Neuronal stem cell (in vitro differentiated cells): ENCODE measurements at regions not wholly inside any gene's neighbourhood (a gene's known extent, or its start where the extent isn't known, plus 50 kb on each side); places are given as distances from the start of the nearest gene placed in this dataset.
"Not testable (repeated sequence)": the region's sequence is repeated elsewhere in the genome, so short reads cannot be mapped to it uniquely, and the experiment has no call there.

Experiments
- DNase-seq: peaks from one replicate; pipeline ENCODE4 v3.0.0-alpha.2; 2013; ENCODE audit warnings: low spot score
- H2AFZ ChIP-seq: one replicate; pipeline ENCODE4 v1.6.1; 2013; ENCODE audit warnings: mild to moderate bottlenecking, low read length, inconsistent platforms
- H2AK5ac ChIP-seq: 2 replicates; pipeline ENCODE4 v1.6.1; 2013; ENCODE audit warnings: low read depth, mild to moderate bottlenecking, inconsistent platforms, low read length, moderate library complexity, mixed read lengths
- H2BK120ac ChIP-seq: 2 replicates; pipeline ENCODE4 v1.6.1; 2013; ENCODE audit warnings: low read depth, mild to moderate bottlenecking, inconsistent platforms, low read length, moderate library complexity, mixed read lengths
- H2BK12ac ChIP-seq: one replicate; pipeline ENCODE4 v1.6.1; 2013; ENCODE audit warnings: low read length, inconsistent platforms
- H2BK15ac ChIP-seq: 2 replicates; pipeline ENCODE4 v1.6.1; 2013; ENCODE audit warnings: mild to moderate bottlenecking, low read length, inconsistent platforms, mixed read lengths
- H2BK5ac ChIP-seq: one replicate; pipeline ENCODE4 v1.6.1; 2013; ENCODE audit warnings: inconsistent platforms, mild to moderate bottlenecking, low read length, moderate library complexity
- H3K14ac ChIP-seq: one replicate; pipeline ENCODE4 v1.6.1; 2013; ENCODE audit warnings: low read length, inconsistent platforms
- H3K18ac ChIP-seq: 2 replicates; pipeline ENCODE4 v1.6.1; 2013; ENCODE audit warnings: low read length, inconsistent platforms
- H3K23ac ChIP-seq: 2 replicates; pipeline ENCODE4 v1.6.1; 2013; ENCODE audit warnings: low read depth, mild to moderate bottlenecking, mixed read lengths, low read length, inconsistent platforms; ENCODE audit not compliant: poor library complexity
- H3K27ac ChIP-seq: replicated peaks from 3 replicates; pipeline ENCODE4 v1.5.1; 2013; ENCODE audit warnings: low read length, inconsistent platforms
- H3K27me3 ChIP-seq, 3 experiments: 2 replicates each; pipeline ENCODE4 v1.6.1; 2013; ENCODE audit warnings: low read length in 3 of 3, mild to moderate bottlenecking in 2 of 3, inconsistent platforms in 1 of 3, low read depth in 1 of 3, mixed read lengths in 1 of 3, moderate library complexity in 1 of 3; ENCODE audit not compliant: control insufficient read depth in 3 of 3, insufficient read depth in 3 of 3
- H3K36me3 ChIP-seq, 2 donors: replicated peaks in 1 of 2; 2 replicates each; pipeline ENCODE4 v1.6.1; 2013; ENCODE audit warnings: low read length in 2 of 2; ENCODE audit not compliant: control insufficient read depth in 2 of 2, insufficient read depth in 2 of 2
- H3K4ac ChIP-seq: 2 replicates; pipeline ENCODE4 v1.6.1; 2013; ENCODE audit warnings: inconsistent platforms, mild to moderate bottlenecking, low read length, moderate library complexity
- H3K4me1 ChIP-seq, 2 donors: 1 replicate in 1 of 2; 2 replicates in 1 of 2; pipeline ENCODE4 v1.6.1; 2013; ENCODE audit warnings: low read length in 2 of 2, low read depth in 1 of 2; ENCODE audit not compliant: control insufficient read depth in 2 of 2, insufficient read depth in 1 of 2
- H3K4me2 ChIP-seq: one replicate; pipeline ENCODE4 v1.6.1; 2013; ENCODE audit warnings: mild to moderate bottlenecking, low read length, inconsistent platforms; ENCODE audit not compliant: insufficient read depth, poor library complexity, severe bottlenecking
- H3K4me3 ChIP-seq, 2 donors: 2 replicates each; pipeline ENCODE4 v1.5.1; 2013; ENCODE audit warnings: low read length in 2 of 2, mild to moderate bottlenecking in 2 of 2, inconsistent platforms in 1 of 2, moderate library complexity in 1 of 2
- H3K79me1 ChIP-seq: one replicate; pipeline ENCODE4 v1.6.1; 2013; ENCODE audit warnings: low read depth, mild to moderate bottlenecking, inconsistent platforms, low read length, moderate library complexity
- H3K9ac ChIP-seq: one replicate; pipeline ENCODE4 v1.6.1; 2013; ENCODE audit warnings: mild to moderate bottlenecking, low read depth, low read length, inconsistent platforms; ENCODE audit not compliant: poor library complexity
- H3K9me3 ChIP-seq, 2 donors: replicated peaks in 1 of 2; 2 replicates each; pipeline versions ENCODE3 to v1.6.1; 2013; ENCODE audit warnings: low read length in 2 of 2, mild to moderate bottlenecking in 2 of 2, inconsistent platforms in 1 of 2, low read depth in 1 of 2, mixed read lengths in 1 of 2, moderate library complexity in 1 of 2; ENCODE audit not compliant: control insufficient read depth in 2 of 2, insufficient read depth in 1 of 2
- H4K8ac ChIP-seq: one replicate; pipeline ENCODE4 v1.6.1; 2013; ENCODE audit warnings: low read depth, mild to moderate bottlenecking, inconsistent platforms, low read length, moderate library complexity
- H4K91ac ChIP-seq: one replicate; pipeline ENCODE4 v1.6.1; 2013; ENCODE audit warnings: low read length, low read depth, mild to moderate bottlenecking, inconsistent platforms; ENCODE audit not compliant: poor library complexity
- WGBS, 2 donors: extraction: QIAGEN DNeasy Blood & Tissue Kit; methylation state at CpG; one replicate each; pipeline ENCODE4 v1.1.7; 2013; ENCODE audit warnings: missing lambda C conversion rate in 2 of 2, mixed read lengths in 1 of 2; ENCODE audit not compliant: insufficient read length in 2 of 2, insufficient replicate concordance in 1 of 2; ENCODE audit errors: extremely low coverage in 2 of 2; 5-methylcytosine and 5-hydroxymethylcytosine counted together

DNA sequence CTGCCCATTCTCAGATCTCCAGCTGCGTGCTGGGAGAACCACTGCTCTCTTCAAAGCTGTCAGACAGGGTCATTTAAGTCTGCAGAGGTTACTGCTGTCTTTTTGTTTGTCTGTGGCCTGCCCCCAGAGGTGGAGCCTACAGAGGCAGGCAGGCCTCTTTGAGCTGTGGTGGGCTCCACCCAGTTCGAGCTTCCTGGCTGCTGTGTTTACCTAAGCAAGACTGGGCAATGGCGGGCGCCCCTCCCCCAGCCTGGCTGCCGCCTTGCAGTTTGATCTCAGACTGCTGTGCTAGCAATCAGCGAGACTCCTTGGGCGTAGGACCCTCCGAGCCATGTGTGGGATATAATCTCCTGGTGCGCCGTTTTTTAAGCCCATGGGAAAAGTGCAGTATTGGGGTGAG, 497.3 kb upstream of the SPRED2 start:
- not testable (repeated sequence) for H2BK12ac ChIP-seq, H3K4me3 ChIP-seq, H2BK120ac ChIP-seq, H3K4me2 ChIP-seq, H4K8ac ChIP-seq, DNase-seq, H2BK15ac ChIP-seq, H3K9ac ChIP-seq, H3K14ac ChIP-seq, H3K4ac ChIP-seq, H3K4me1 ChIP-seq, H2BK5ac ChIP-seq, H3K27ac ChIP-seq, H3K36me3 ChIP-seq, H3K27me3 ChIP-seq, H3K18ac ChIP-seq, H3K23ac ChIP-seq, H3K9me3 ChIP-seq, H3K79me1 ChIP-seq, H2AFZ ChIP-seq, H2AK5ac ChIP-seq, H4K91ac ChIP-seq
- no CpG with 5 or more reads among the region's 10 CpGs for WGBS, 2 donors

- Histone ChIP-seq H3K14ac (no peak overlapping the region), H3K23ac (no peak overlapping the region)
Measured at GRCh38 chr2:65922794-65923193, 490.4 kb upstream of the SPRED2 start.

DNA sequence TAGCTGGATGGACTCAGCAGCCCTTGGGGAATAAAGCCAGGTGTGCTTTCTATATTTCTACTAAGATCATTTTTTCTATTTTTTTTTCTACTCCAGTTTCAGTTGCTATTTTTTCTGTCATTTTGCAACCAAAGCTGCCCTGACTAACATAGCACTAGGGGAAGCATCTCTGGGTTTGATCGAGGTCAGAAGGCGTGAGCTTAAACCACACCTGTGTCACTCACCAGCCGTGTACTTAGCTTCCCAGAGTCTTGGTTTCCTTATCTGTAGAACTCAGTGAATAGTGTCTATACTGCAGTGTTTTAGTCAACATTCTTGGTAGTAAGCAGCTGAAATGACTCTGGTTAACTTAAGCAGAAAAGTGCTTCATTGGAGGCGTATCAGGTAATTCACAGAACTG, 489.6 kb upstream of the SPRED2 start:
- Histone ChIP-seq H3K9ac (no peak overlapping the region), H2BK12ac (no peak overlapping the region), H3K4me1 (peaks cover 0 to 3% of the 10 kb centered on the region in 2 donors), H3K27me3 (no peaks in the 10 kb centered on the region), H3K36me3 (no peaks in the 10 kb centered on the region), H2AK5ac (no peak overlapping the region), H3K14ac (no peak overlapping the region), H2BK15ac (no peak overlapping the region), H3K18ac (no peak overlapping the region), H3K9me3 (no peaks in the 10 kb centered on the region), H3K23ac (no peak overlapping the region), H3K4ac (no peak overlapping the region), H3K27ac (no peak overlapping the region), H3K4me3 (no peak overlapping the region), H2BK120ac (no peak overlapping the region), H2AFZ (no peak overlapping the region), H4K8ac (no peak overlapping the region), H3K4me2 (no peak overlapping the region), H2BK5ac (no peak overlapping the region), H3K79me1 (no peaks in the 10 kb centered on the region), H4K91ac (no peak overlapping the region)
- no CpG with 5 or more reads among the region's 4 CpGs for WGBS, 2 donors
- no peak for DNase-seq

More at GRCh38 chr2:65922794-65923193, 490.4 kb upstream of the SPRED2 start:
- no peak overlapping the region for H2BK5ac ChIP-seq
- H3K4ac ChIP-seq, result no peak overlapping the region
- no peak overlapping the region for H4K8ac ChIP-seq
- no peak overlapping the region for H2BK12ac ChIP-seq
- no peak overlapping the region for H2BK120ac ChIP-seq
- no peak overlapping the region for H2AK5ac ChIP-seq
- H2BK15ac ChIP-seq, result no peak overlapping the region
- no peaks in the 10 kb centered on the region for H3K36me3 ChIP-seq
- H3K27me3 ChIP-seq, result no peaks in the 10 kb centered on the region
- no peak overlapping the region for H3K27ac ChIP-seq
- H3K4me2 ChIP-seq, result no peak overlapping the region
- no CpG with 5 or more reads among the region's 4 CpGs for WGBS, 2 donors
- H3K9ac ChIP-seq, result no peak overlapping the region
- no peak overlapping the region for H2AFZ ChIP-seq
- peak overlapping the region; percentile 27 for H3K18ac ChIP-seq
- no peaks in the 10 kb centered on the region for H3K79me1 ChIP-seq
- H3K4me1 ChIP-seq, result peaks cover 0 to 3% of the 10 kb centered on the region in 2 donors
- H3K9me3 ChIP-seq, result no peaks in the 10 kb centered on the region
- DNase-seq, result no peak
- H3K4me3 ChIP-seq, result no peak overlapping the region
- no peak overlapping the region for H4K91ac ChIP-seq

DNA sequence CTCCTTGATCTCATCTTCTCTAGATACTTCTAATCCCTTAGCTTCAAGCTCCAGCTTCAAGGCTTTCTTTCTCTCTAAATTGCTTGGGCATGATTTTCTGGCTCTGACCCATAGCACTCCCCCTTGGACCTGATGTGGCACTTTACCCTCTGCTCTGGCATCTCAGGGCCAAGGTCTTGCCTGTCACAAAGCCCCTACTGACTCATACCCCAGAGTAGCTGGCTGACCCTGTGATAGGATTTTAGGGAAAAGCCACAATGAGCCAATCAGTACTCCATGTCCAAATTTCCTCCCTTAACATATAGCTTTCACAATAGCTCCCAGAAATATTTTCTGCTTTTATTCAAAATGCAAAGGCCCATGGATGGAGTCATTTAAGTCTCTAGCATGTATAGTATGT, 488.7 kb upstream of the SPRED2 start:
- Histone ChIP-seq H3K79me1 (no peaks in the 10 kb centered on the region), H2BK12ac (no peak overlapping the region), H2AK5ac (no peak overlapping the region), H3K36me3 (no peaks in the 10 kb centered on the region), H3K18ac (peak overlapping the region; percentile 34), H3K4me1 (peaks cover 0 to 3% of the 10 kb centered on the region in 2 donors), H3K27ac (no peak overlapping the region), H2BK5ac (no peak overlapping the region), H2AFZ (no peak overlapping the region), H3K9ac (no peak overlapping the region), H3K4ac (no peak overlapping the region), H2BK15ac (peak overlapping the region; percentile 15), H3K4me3 (no peak overlapping the region), H4K8ac (no peak overlapping the region), H4K91ac (no peak overlapping the region), H3K23ac (no peak overlapping the region), H3K14ac (no peak overlapping the region), H2BK120ac (no peak overlapping the region), H3K27me3 (no peaks in the 10 kb centered on the region), H3K4me2 (no peak overlapping the region), H3K9me3 (no peaks in the 10 kb centered on the region)
- no peak for DNase-seq
